ENCODE measurements at regions not wholly inside any gene's neighbourhood (a gene's known extent, or its start where the extent isn't known, plus 50 kb on each side); places are given as distances from the start of the nearest gene placed in this dataset.
"Not testable (repeated sequence)": the region's sequence is repeated elsewhere in the genome, so short reads cannot be mapped to it uniquely, and the experiment has no call there.

DNA sequence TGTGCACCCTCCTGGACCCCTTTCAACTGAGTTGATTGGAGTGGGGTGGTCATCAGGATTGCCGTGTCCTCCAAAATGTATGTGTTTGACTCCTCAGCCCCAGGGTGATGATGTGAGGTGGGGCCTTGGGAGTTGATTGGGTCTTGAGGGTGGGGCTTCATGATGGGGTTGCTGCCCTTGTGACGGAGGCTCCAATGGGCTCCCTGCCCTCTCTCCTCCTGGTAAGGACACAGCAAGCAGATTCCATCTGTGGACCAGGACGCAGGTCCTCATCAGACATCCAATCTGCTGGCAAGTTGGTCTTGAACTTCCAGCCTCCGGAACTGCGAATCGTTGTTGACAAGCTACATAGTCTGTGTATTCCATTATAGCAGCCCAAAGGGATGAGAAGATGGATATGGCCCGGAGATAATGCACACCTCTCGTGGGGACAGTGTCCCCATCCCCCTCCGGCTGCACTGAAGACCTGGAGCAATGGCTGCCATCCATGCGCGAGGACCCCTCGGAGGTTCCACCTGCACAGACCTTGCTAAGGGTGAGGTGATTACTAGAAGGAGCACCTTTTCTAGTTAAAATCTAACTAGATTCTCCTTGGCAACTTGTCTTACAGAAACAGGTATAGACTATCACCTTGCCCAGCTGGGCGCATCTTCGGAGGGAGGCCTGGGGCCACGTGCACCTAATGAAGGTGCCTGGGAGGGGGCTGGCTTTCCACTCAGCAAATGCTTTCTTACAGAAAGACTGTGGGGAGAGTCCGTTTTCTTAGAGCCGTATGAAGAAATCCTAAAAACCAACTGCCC lies 75.7 kb upstream of the IRX4 start:
- DNase-seq (ENCODE audit: low read depth): no peak

DNA sequence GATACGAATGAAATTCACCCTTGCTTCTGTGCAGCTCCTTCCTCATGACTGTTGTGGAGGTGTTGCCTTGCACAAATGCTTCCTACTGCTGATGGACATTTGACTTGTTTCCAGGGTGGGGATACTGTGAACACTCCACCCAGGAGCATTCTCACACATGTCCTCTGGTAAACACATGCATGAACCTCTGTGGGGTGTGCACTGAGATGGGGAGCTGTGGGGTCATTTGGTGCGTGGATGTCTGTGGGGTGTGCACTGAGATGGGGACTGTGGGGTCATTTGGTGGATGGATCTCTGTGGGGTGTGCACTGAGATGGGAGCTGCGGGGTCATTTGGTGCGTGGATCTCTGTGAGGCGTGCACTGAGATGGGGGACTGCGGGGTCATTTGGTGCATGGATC lies 72.9 kb upstream of the IRX4 start:
- DNase-seq (ENCODE audit: low read depth): no peak

GRCh38 chr5:1953710-1954109 lies 71.0 kb upstream of the IRX4 start:
- not testable (repeated sequence) for DNase-seq (ENCODE audit: low read depth)

GRCh38 chr5:1952444-1953099 lies 69.8 kb upstream of the IRX4 start:
- no peak for DNase-seq (ENCODE audit: low read depth)

DNA sequence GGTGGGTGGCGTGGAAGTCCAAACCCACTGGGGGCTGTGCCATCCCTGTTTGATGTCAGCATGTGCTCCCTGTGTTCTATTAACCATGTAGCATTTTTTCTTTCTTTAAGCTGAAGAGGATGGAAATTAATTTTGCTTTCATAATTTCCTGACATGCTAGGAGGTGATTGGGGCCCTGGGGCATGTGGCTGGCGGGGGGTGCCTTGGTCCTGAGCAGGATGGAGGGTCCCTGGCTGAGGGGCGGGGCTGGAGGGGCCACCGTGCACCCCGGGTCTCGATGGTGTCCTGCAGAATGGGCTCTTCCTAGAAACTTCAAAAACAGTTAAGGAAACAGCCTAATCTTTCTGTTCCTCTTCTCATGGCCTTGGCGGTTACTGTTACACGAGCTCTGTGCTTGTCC lies 69.3 kb upstream of the IRX4 start:
- DNase-seq (ENCODE audit: low read depth): no peak

DNA sequence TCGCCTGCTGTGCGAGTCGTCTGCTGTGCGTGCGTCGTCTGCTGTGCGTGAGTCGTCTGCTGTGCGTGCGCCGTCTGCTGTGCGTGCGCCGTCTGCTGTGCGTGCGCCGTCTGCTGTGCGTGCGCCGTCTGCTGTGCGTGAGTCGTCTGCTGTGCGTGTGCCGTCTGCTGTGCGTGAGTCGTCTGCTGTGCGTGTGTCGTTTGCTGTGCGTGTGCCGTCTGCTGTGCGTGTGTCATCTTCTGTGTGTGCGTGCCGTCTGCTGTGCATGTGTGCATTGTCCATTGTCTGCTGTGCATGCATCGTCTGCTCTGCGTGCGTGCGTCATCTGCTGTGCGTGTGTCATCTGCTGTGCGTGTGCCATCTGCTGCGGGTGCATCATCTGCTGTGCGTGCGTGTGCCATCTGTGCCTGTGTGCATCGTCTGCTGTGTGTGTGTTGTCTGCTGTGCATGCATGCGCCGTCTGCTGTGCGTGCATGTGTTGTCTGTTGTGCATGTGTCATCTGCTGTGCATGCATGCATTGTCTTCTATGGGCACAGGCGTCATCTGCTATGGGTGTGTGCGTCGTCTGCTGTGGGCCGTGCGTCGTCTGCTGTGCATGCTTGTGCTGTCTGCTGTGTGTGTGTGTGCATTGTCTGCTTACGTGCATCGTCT lies 68.6 kb upstream of the IRX4 start:
- DNase-seq (ENCODE audit: low read depth): no peak

DNA sequence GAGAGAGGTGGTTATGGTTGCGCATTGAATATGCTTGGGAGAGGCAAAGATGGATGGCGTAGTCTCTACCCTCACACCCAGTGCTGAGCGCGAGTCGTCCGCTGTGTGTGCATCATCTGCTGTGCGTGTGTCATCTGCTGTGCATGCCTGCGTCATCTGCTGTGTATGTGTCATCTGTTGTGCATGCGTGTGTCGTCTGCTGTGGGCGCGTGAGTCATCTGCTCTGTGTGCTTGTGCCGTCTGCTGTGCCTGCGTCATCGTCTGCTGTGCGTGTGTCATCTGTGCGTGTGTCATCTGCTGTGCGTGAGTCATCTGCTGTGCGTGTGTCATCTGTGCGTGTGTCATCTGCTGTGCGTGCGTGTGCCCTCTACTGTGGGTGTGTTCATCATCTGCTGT lies 68.0 kb upstream of the IRX4 start:
- no peak for DNase-seq (ENCODE audit: low read depth)

DNA sequence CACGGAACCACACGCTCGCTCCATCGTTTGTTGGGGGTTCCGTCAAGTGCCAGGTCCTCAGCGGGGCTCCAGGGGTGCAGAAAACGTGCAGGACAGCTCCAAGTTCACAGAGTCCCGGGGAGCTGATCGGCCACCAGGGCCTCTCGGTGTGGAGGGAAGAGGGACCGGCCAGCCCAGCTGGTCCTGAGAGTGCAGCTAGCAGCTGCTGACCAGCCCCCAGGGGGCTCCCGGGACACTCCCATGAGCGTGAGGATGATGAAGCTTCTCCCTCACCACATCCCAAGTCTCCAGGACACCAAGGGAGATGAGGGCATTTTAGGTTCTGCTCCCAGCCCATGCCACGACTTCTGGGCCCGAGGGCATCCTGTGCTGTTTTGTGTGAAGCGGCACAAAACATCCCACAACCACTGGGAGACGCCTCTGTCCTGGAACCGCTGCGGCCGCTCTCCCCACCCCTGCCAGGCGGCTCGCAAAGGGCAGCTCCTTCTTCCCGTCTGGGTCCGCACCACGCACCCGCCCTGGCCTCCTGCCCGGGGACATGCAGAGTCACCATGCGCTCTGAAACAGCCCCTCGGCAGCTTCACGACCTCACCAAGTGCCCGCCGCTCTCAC lies 67.5 kb upstream of the IRX4 start:
- no peak for DNase-seq (ENCODE audit: low read depth)

GRCh38 chr5:1949253-1949652 lies 66.5 kb upstream of the IRX4 start:
- no peak for DNase-seq (ENCODE audit: low read depth)

GRCh38 chr5:1948663-1949191 lies 66.0 kb upstream of the IRX4 start:
- DNase-seq (ENCODE audit: low read depth): no peak

DNA sequence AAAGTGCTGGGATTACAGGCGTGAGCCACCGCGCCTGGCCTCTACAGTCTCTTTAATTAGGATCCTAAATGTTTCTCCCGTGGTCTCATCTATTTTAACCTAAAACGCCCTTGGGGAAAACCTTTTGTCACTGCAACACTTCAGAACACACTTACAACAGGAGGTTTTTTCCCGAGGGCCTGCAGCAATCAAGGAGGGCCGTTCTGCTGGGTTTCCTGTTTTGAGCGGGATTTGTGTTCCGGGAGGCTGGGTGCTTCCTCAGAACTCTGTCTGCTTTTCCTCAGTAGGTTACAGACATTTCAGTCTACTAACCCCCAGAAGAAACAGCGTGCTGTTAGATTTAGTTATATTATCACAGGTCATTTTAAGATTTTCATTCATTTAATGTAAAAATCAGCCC lies 65.4 kb upstream of the IRX4 start:
- no peak for DNase-seq (ENCODE audit: low read depth)

DNA sequence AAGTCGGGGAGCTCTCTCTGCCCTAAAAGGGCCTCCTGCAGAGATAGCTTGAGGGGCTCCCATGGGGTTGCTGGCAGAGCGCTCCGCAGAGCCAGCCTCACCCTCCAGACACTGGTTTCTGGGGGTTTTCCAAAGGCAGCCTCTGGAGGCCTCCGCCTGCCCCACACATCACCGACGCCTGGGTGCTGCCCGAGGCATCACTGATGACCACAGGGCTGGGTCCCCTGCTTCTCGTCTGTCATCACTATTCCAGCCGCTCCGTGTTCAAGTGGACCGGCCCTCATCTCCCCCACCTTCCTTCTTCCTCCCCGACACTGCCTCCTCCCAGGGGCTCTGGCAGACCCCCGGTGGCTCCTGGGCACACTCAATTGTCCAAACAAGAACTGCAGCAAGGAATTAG lies 64.1 kb upstream of the IRX4 start:
- no peak for DNase-seq (ENCODE audit: low read depth)

DNA sequence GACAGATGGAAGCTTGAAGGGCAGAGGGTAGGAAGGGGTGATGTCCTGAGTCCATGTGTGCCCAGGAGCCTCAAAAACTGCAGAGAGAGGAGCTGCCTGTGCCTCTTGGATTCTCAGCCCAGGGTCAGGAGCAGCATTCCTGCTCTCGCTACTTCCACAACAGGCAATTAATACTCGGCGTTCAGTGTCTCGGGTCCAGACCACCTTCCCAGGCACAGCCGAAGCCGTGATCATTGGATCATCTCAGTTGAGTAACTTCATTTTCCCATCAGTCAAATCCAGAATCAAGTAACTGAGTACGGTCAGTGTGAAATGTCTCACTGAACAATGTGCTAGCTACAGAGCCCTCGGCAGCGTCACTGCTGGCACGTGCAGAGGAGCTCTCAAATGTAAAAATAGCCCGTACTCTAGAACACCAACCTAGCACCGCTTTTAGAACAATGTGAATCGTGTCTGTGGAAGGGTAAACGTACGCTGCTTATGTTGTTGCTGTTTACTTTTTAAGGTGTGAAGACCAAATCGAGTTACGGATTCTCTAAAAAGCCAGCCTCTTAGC lies 63.5 kb upstream of the IRX4 start:
- DNase-seq (ENCODE audit: low read depth): no peak

- no peak for DNase-seq (ENCODE audit: low read depth)
These were observed 62.9 kb upstream of the IRX4 start for GRCh38 chr5:1945606-1946005.

- DNase-seq (ENCODE audit: low read depth): no peak
These were observed 61.7 kb upstream of the IRX4 start for GRCh38 chr5:1944408-1944807.

GRCh38 chr5:1943481-1943880 lies 60.8 kb upstream of the IRX4 start:
- DNase-seq (ENCODE audit: low read depth): no peak

- no peak for DNase-seq (ENCODE audit: low read depth)
These were observed 59.9 kb upstream of the IRX4 start for GRCh38 chr5:1942630-1943029.

GRCh38 chr5:1942158-1942557 lies 59.4 kb upstream of the IRX4 start:
- DNase-seq (ENCODE audit: low read depth): no peak

DNA sequence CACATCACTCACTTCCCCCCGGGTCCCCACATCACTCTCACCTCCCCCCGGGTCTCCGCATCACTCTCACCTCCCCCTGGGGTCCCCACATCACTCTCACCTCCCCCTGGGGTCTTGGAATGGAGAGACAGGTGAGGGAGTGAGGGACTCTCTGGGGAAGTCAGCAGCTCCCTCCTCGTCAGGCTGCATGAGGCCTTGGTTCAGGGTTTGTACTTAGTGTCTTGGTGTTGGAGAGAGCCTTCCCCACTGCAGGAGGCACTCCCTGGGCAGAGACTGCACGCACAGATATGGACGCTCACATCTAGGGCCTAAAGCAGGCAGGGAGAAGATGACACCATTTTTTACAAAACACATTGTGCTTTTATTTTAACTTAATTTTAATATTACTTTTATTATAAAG lies 56.5 kb upstream of the IRX4 start:
- DNase-seq (ENCODE audit: low read depth): no peak

- DNase-seq (ENCODE audit: low read depth): no peak
These were observed 55.7 kb upstream of the IRX4 start for GRCh38 chr5:1938310-1939000.

GRCh38 chr5:1937590-1937989 lies 54.9 kb upstream of the IRX4 start:
- DNase-seq (ENCODE audit: low read depth): no peak

GRCh38 chr5:1936901-1937300 lies 54.2 kb upstream of the IRX4 start:
- DNase-seq (ENCODE audit: low read depth): no peak
